ENCODE measurements at regions not wholly inside any gene's neighbourhood (a gene's known extent, or its start where the extent isn't known, plus 50 kb on each side); places are given as distances from the start of the nearest gene placed in this dataset.

DNA sequence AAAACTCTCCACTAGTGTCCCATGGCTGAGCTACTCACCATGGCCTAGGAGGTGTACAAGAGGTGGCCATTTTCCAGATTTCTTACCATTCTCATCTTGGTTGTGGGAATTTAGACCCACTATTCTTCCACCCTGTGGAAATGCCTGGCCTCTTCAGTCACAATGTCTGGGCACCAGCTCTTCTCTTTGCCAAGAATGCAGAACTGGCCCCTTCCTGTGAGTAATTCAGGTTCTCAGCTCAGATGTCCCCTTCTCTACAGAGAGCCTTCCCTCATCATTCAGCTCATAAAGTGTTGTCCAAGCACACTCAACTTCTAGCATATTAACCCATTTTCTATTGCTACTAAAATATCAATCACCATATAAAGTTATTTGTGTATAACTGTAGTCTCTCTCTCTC is 575.5 kb upstream of the KCNMB2 start:
- Histone ChIP-seq H3K27ac (ENCODE audit: low read length) (no peak overlapping the region), H3K4me1 (ENCODE audit: low read length) (no peaks in the 10 kb centered on the region), H4K20me1 (ENCODE audit: insufficient read depth, low read length) (no peaks in the 10 kb centered on the region), H3K36me3 (replicated peaks; ENCODE audit: insufficient read depth, low read length) (no peaks in the 10 kb centered on the region), H3K4me2 (ENCODE audit: low read depth, low read length) (no peak overlapping the region), H3K27me3 (replicated peaks; ENCODE audit: insufficient read depth, low read length) (no peaks in the 10 kb centered on the region), H2AFZ (ENCODE audit: low read length) (no peak overlapping the region), H3K9ac (ENCODE audit: low read length) (no peak overlapping the region), H3K9me3 (replicated peaks; ENCODE audit: insufficient read depth, low read length) (no peaks in the 10 kb centered on the region), H3K9me2 (replicated peaks; ENCODE audit: insufficient read depth, low read length) (no peaks in the 10 kb centered on the region), H3K79me2 (ENCODE audit: low read length) (no peaks in the 10 kb centered on the region), H3K4me3 (ENCODE audit: low read length) (no peak overlapping the region), H3F3A (ENCODE audit: insufficient read depth, low read length) (no peaks in the 10 kb centered on the region)
- DNase-seq, result no peak
- TF ChIP-seq, protein P1, sequence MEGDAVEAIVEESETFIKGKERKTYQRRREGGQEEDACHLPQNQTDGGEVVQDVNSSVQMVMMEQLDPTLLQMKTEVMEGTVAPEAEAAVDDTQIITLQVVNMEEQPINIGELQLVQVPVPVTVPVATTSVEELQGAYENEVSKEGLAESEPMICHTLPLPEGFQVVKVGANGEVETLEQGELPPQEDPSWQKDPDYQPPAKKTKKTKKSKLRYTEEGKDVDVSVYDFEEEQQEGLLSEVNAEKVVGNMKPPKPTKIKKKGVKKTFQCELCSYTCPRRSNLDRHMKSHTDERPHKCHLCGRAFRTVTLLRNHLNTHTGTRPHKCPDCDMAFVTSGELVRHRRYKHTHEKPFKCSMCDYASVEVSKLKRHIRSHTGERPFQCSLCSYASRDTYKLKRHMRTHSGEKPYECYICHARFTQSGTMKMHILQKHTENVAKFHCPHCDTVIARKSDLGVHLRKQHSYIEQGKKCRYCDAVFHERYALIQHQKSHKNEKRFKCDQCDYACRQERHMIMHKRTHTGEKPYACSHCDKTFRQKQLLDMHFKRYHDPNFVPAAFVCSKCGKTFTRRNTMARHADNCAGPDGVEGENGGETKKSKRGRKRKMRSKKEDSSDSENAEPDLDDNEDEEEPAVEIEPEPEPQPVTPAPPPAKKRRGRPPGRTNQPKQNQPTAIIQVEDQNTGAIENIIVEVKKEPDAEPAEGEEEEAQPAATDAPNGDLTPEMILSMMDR (IDR thresholded peaks at IDR 0.05; ENCODE audit: low read length), result no peak
- TF ChIP-seq EZH2 (optimal IDR thresholded peaks at IDR 0.05; ENCODE audit: low read depth, low read length), result no peak
- no peak for TF ChIP-seq EZH2phosphoT487 (IDR thresholded peaks at IDR 0.05; ENCODE audit: low read length)

DNA sequence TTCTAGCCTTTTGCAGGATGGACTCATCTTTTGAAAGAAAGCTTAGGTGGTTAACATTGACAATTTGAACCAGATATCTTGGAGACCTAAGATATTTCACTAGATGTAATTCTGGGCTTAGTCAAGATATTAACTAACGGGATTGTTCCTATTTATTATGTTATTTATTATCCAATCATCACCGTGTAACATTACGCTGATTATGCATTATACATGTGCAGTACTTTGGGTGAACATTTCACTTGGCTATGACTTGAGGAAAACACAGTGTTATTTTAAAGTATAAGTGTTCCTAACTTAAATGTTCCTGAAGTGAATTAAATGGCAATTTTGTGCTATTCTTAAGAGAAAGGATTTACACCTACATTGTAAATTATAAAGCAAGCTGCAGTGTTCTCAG is 574.5 kb upstream of the KCNMB2 start:
- TF ChIP-seq EZH2 (optimal IDR thresholded peaks at IDR 0.05; ENCODE audit: low read depth, low read length) (no peak), EZH2phosphoT487 (IDR thresholded peaks at IDR 0.05; ENCODE audit: low read length) (no peak)
- TF ChIP-seq, protein P1 (IDR thresholded peaks at IDR 0.05; ENCODE audit: low read length), result no peak

DNA sequence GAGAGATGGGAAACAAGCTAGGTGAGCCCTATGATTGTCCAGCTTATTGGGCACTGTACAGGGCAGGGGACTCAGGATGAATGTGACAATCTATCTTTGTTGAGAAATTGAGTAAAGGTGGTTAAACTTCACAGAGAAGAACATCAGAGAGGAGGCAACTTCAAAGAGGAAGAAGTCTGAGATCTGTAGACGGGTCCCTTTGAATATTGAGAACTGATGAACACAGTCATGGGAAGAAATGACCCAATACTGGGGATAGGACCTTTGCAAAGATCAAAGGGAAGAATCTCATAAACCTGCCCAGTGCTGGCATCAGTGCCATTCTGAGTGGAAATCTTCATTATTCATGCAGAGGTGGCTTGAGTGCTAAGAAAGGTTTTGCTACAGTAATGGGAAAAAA is 569.7 kb upstream of the KCNMB2 start:
- H2AFZ ChIP-seq (ENCODE audit: low read length), result no peak overlapping the region
- no peak overlapping the region for H3K27ac ChIP-seq (ENCODE audit: low read length)
- no peaks in the 10 kb centered on the region for H3K9me3 ChIP-seq (replicated peaks; ENCODE audit: insufficient read depth, low read length)
- no peak overlapping the region for H3K9ac ChIP-seq (ENCODE audit: low read length)
- no peaks in the 10 kb centered on the region for H3K4me1 ChIP-seq (ENCODE audit: low read length)
- DNase-seq, result no peak
- H3K27me3 ChIP-seq (replicated peaks; ENCODE audit: insufficient read depth, low read length), result no peaks in the 10 kb centered on the region
- H4K20me1 ChIP-seq (ENCODE audit: insufficient read depth, low read length), result no peaks in the 10 kb centered on the region
- H3F3A ChIP-seq (ENCODE audit: insufficient read depth, low read length), result no peaks in the 10 kb centered on the region
- H3K9me2 ChIP-seq (replicated peaks; ENCODE audit: insufficient read depth, low read length), result no peaks in the 10 kb centered on the region
- H3K36me3 ChIP-seq (replicated peaks; ENCODE audit: insufficient read depth, low read length), result no peaks in the 10 kb centered on the region
- no peak overlapping the region for H3K4me2 ChIP-seq (ENCODE audit: low read depth, low read length)
- TF ChIP-seq EZH2 (optimal IDR thresholded peaks at IDR 0.05; ENCODE audit: low read depth, low read length), result no peak
- TF ChIP-seq EZH2phosphoT487 (IDR thresholded peaks at IDR 0.05; ENCODE audit: low read length), result no peak
- TF ChIP-seq, protein P1 (IDR thresholded peaks at IDR 0.05; ENCODE audit: low read length), result no peak
- no peak overlapping the region for H3K4me3 ChIP-seq (ENCODE audit: low read length)
- H3K79me2 ChIP-seq (ENCODE audit: low read length), result no peaks in the 10 kb centered on the region

More for the DNA sequence above, 574.5 kb upstream of the KCNMB2 start:
- no peaks in the 10 kb centered on the region for H3K9me2 ChIP-seq (replicated peaks; ENCODE audit: insufficient read depth, low read length)
- H3K79me2 ChIP-seq (ENCODE audit: low read length), result no peaks in the 10 kb centered on the region
- no peaks in the 10 kb centered on the region for H3K27me3 ChIP-seq (replicated peaks; ENCODE audit: insufficient read depth, low read length)
- DNase-seq, result no peak
- H3K27ac ChIP-seq (ENCODE audit: low read length), result no peak overlapping the region
- no peaks in the 10 kb centered on the region for H3F3A ChIP-seq (ENCODE audit: insufficient read depth, low read length)
- no peaks in the 10 kb centered on the region for H3K4me1 ChIP-seq (ENCODE audit: low read length)
- no peaks in the 10 kb centered on the region for H3K9me3 ChIP-seq (replicated peaks; ENCODE audit: insufficient read depth, low read length)
- H3K4me3 ChIP-seq (ENCODE audit: low read length), result no peak overlapping the region
- no peaks in the 10 kb centered on the region for H3K36me3 ChIP-seq (replicated peaks; ENCODE audit: insufficient read depth, low read length)
- no peak overlapping the region for H2AFZ ChIP-seq (ENCODE audit: low read length)
- no peak overlapping the region for H3K9ac ChIP-seq (ENCODE audit: low read length)
- no peaks in the 10 kb centered on the region for H4K20me1 ChIP-seq (ENCODE audit: insufficient read depth, low read length)
- no peak overlapping the region for H3K4me2 ChIP-seq (ENCODE audit: low read depth, low read length)

Data from MM.1S (cell line).